GM18868 (cell line): ENCODE measurements at regions not wholly inside any gene's neighbourhood (a gene's known extent, or its start where the extent isn't known, plus 50 kb on each side); places are given as distances from the start of the nearest gene placed in this dataset.
"Not testable (repeated sequence)": the region's sequence is repeated elsewhere in the genome, so short reads cannot be mapped to it uniquely, and the experiment has no call there.

Experiments
- ATAC-seq: cut with Tn5 transposase; IDR thresholded peaks from one replicate; pipeline ENCODE4 v1.9.1; 2021; ENCODE audit warnings: mild to moderate bottlenecking, moderate library complexity; ENCODE audit not compliant: unreplicated experiment

GRCh38 chr6:21333715-21334114, 259.8 kb upstream of the SOX4 start:
- ATAC-seq = no peak

- no peak for ATAC-seq
Measured at GRCh38 chr6:21334651-21335050, 258.9 kb upstream of the SOX4 start.

GRCh38 chr6:21335591-21335990, 258.0 kb upstream of the SOX4 start:
- no peak for ATAC-seq

GRCh38 chr6:21337263-21337662, 256.3 kb upstream of the SOX4 start:
- no peak for ATAC-seq

GRCh38 chr6:21340573-21340972, 253.0 kb upstream of the SOX4 start:
- ATAC-seq = no peak

- no peak for ATAC-seq
Measured at GRCh38 chr6:21341910-21342309, 251.6 kb upstream of the SOX4 start.

GRCh38 chr6:21342501-21342900, 251.1 kb upstream of the SOX4 start:
- no peak for ATAC-seq

- ATAC-seq = not testable (repeated sequence)
Measured at GRCh38 chr6:21345704-21346103, 247.8 kb upstream of the SOX4 start.

GRCh38 chr6:21348146-21348503, 245.4 kb upstream of the SOX4 start:
- no peak for ATAC-seq

- ATAC-seq = no peak
Measured at GRCh38 chr6:21348504-21349195, 244.9 kb upstream of the SOX4 start.

- no peak for ATAC-seq
Measured at GRCh38 chr6:21349834-21350233, 243.7 kb upstream of the SOX4 start.

GRCh38 chr6:21350926-21351325, 242.6 kb upstream of the SOX4 start:
- ATAC-seq = no peak

GRCh38 chr6:21352131-21352530, 241.4 kb upstream of the SOX4 start:
- ATAC-seq = no peak

- ATAC-seq = peak; percentile 68
Measured at GRCh38 chr6:21354805-21355238, 238.7 kb upstream of the SOX4 start.

- no peak for ATAC-seq
Measured at GRCh38 chr6:21355638-21356037, 237.9 kb upstream of the SOX4 start.

GRCh38 chr6:21357262-21357661, 236.3 kb upstream of the SOX4 start:
- ATAC-seq = no peak

GRCh38 chr6:21359926-21360325, 233.6 kb upstream of the SOX4 start:
- no peak for ATAC-seq

GRCh38 chr6:21360336-21360735, 233.2 kb upstream of the SOX4 start:
- ATAC-seq = peak; percentile 52

- ATAC-seq = no peak
Measured at GRCh38 chr6:21367148-21367547, 226.4 kb upstream of the SOX4 start.

GRCh38 chr6:21367649-21368154, 225.8 kb upstream of the SOX4 start:
- no peak for ATAC-seq

- no peak for ATAC-seq
Measured at GRCh38 chr6:21371061-21371460, 222.5 kb upstream of the SOX4 start.

- ATAC-seq = no peak
Measured at GRCh38 chr6:21371676-21372171, 221.8 kb upstream of the SOX4 start.
